Ovary (tissue), 3 donors: ENCODE measurements at regions not wholly inside any gene's neighbourhood (a gene's known extent, or its start where the extent isn't known, plus 50 kb on each side); places are given as distances from the start of the nearest gene placed in this dataset.

ENCODE experiments used
- EP300 ChIP-seq: sonication (generic); formaldehyde crosslinking; IDR thresholded peaks from one replicate; pipeline ENCODE4 v1.6.1; 2017; ENCODE audit warnings: antibody characterized with exemption
- POLR2A ChIP-seq: fragments of 450-650 bp; IDR thresholded peaks from one replicate; pipeline ENCODE4 v1.6.1; 2017; ENCODE audit warnings: antibody characterized with exemption, mild to moderate bottlenecking, moderate library complexity
- TF ChIP-seq, protein P1 (sequence below), 3 donors: fragments of 450-650 bp in 2 of 3; fragments of 200-600 bp in 1 of 3; IDR thresholded peaks; one replicate each; pipeline versions ENCODE4 v1.5.1 to v1.8.0; 2016 to 2022; ENCODE audit warnings: antibody characterized with exemption in 3 of 3, mild to moderate bottlenecking in 1 of 3
- donor health status: DM: no; HTN: no; CAD: no.

DNA sequence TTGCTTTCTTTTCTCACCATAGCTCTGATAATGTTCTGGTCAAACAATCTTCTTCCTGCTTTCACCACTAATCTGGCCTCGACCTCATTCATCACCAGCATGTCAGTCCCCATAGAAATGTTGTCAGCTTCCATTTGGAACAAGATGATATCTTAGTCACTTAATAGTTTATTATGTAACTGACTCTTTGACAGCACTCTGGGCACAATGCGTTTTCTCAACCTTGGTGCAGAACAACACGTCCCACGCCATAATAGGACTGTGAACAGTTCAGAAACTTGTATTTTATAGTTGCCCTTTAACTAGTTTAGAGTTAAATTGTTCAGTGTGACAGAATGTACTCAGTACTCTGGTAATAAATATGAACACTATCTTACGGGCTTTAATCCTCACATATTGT lies 106.0 kb downstream of the MC4R start:
- TF ChIP-seq EP300 (no peak), POLR2A (no peak)
- TF ChIP-seq, protein P1, sequence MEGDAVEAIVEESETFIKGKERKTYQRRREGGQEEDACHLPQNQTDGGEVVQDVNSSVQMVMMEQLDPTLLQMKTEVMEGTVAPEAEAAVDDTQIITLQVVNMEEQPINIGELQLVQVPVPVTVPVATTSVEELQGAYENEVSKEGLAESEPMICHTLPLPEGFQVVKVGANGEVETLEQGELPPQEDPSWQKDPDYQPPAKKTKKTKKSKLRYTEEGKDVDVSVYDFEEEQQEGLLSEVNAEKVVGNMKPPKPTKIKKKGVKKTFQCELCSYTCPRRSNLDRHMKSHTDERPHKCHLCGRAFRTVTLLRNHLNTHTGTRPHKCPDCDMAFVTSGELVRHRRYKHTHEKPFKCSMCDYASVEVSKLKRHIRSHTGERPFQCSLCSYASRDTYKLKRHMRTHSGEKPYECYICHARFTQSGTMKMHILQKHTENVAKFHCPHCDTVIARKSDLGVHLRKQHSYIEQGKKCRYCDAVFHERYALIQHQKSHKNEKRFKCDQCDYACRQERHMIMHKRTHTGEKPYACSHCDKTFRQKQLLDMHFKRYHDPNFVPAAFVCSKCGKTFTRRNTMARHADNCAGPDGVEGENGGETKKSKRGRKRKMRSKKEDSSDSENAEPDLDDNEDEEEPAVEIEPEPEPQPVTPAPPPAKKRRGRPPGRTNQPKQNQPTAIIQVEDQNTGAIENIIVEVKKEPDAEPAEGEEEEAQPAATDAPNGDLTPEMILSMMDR (IDR thresholded peaks at IDR 0.05), result no peak
